ENCODE measurements at regions not wholly inside any gene's neighbourhood (a gene's known extent, or its start where the extent isn't known, plus 50 kb on each side); places are given as distances from the start of the nearest gene placed in this dataset.
"Not testable (repeated sequence)": the region's sequence is repeated elsewhere in the genome, so short reads cannot be mapped to it uniquely, and the experiment has no call there.

DNA sequence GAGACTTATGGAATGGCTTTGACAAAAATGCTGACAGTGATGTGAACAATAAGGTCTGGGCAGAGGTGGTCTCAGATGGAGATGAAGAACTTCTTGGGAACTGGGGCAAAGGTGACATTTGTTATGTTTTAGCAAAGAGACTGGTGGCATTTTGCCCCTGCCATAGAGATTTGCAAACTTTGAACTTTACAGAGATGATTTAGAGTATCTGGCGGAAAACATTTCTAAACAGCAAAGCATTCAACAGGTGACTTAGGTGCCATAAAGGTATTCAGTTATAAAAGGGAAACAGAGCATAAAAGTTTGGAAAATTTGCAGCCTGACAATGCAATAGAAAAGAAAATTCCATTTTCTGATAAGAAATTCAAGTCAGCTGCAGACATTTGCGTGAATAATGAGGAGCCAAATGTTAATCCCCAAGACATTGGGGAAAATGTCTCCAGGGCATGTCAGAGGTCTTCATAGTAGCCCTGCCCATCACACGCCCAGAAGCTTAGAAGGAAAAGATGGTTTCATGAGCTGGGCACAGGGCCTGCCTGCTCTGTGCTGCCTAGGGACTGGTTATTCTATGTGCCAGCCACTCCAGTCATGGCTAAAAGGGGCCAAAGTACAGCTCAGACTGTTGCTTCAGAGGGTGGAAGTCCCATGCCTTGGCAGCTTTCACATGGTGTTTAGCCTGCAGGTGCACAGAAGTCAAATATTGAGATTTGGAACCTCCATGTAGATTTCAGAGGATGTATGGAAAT is 782.2 kb downstream of the TRAM1L1 start:
- Mint-ChIP-seq H3K4me1 (ENCODE audit: low read depth, unreplicated experiment) (no peaks in the 10 kb centered on the region), H3K9me3 (ENCODE audit: unreplicated experiment) (no peaks in the 10 kb centered on the region), H3K36me3 (ENCODE audit: insufficient read depth, unreplicated experiment) (no peaks in the 10 kb centered on the region), H3K4me3 (ENCODE audit: unreplicated experiment) (no peak overlapping the region), H3K27me3 (ENCODE audit: insufficient read depth, unreplicated experiment) (no peaks in the 10 kb centered on the region), H3K27ac (ENCODE audit: unreplicated experiment) (no peak overlapping the region)
- POLR2A ChIA-PET = no interaction called here
- Histone ChIP-seq H3K9me3 (no peaks in the 10 kb centered on the region), H3K4me3 (ENCODE audit: low read depth, low read length) (no peak overlapping the region), H3K27me3 (replicated peaks; ENCODE audit: control insufficient read depth, insufficient read depth, low read length) (no peaks in the 10 kb centered on the region), H3K36me3 (ENCODE audit: control insufficient read depth, insufficient read depth, low read length) (no peaks in the 10 kb centered on the region), H3K4me1 (no peaks in the 10 kb centered on the region)
- intact Hi-C loops (cut with micrococcal nuclease; ENCODE audit: unreplicated experiment) = no loop called here
- CTCF ChIA-PET = no interaction called here
- BruUV-seq (replicated peaks) = no TSS peak
- TF ChIP-seq, protein P1, sequence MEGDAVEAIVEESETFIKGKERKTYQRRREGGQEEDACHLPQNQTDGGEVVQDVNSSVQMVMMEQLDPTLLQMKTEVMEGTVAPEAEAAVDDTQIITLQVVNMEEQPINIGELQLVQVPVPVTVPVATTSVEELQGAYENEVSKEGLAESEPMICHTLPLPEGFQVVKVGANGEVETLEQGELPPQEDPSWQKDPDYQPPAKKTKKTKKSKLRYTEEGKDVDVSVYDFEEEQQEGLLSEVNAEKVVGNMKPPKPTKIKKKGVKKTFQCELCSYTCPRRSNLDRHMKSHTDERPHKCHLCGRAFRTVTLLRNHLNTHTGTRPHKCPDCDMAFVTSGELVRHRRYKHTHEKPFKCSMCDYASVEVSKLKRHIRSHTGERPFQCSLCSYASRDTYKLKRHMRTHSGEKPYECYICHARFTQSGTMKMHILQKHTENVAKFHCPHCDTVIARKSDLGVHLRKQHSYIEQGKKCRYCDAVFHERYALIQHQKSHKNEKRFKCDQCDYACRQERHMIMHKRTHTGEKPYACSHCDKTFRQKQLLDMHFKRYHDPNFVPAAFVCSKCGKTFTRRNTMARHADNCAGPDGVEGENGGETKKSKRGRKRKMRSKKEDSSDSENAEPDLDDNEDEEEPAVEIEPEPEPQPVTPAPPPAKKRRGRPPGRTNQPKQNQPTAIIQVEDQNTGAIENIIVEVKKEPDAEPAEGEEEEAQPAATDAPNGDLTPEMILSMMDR (IDR thresholded peaks at IDR 0.05; ENCODE audit: insufficient read depth in 1 of 2, low read depth in 1 of 2, low read length in 1 of 2, severe bottlenecking in 1 of 2, unreplicated experiment in 1 of 2) = no peak
- DNase-seq = no peak

DNA sequence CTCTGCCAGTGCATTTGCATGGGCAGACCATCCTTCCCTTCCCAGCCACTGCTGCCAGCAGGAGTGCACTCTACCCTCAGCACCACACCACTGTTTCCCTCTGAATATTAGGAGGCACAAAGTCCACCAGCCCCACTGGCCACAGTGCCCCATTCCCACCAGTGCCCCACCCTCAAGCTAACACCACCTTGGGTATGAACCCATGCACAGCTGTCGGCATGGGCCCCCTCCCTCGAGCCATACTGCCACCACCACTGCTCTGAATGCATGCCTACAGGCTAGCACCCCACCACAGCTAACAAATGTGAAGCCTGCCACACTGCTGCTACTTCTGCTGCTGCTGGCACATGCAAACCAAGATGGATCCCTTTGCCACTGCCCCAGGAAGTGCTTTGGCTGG is 810.4 kb downstream of the TRAM1L1 start:
- Histone ChIP-seq H3K4me1 (no peaks in the 10 kb centered on the region), H3K9me3 (no peaks in the 10 kb centered on the region), H3K36me3 (ENCODE audit: control insufficient read depth, insufficient read depth, low read length) (no peaks in the 10 kb centered on the region), H3K27me3 (replicated peaks; ENCODE audit: control insufficient read depth, insufficient read depth, low read length) (no peaks in the 10 kb centered on the region), H3K4me3 (ENCODE audit: low read depth, low read length) (no peak overlapping the region)
- H3K9me3 Mint-ChIP-seq (ENCODE audit: unreplicated experiment) = no peaks in the 10 kb centered on the region
- BruUV-seq (replicated peaks) = no TSS peak
- no peak overlapping the region for H3K27ac Mint-ChIP-seq (ENCODE audit: unreplicated experiment)
- ChIA-PET POLR2A (no interaction called here), CTCF (no interaction called here)
- no peaks in the 10 kb centered on the region for H3K36me3 Mint-ChIP-seq (ENCODE audit: insufficient read depth, unreplicated experiment)
- DNase-seq = no peak
- intact Hi-C loops (cut with micrococcal nuclease; ENCODE audit: unreplicated experiment) = no loop called here
- TF ChIP-seq, protein P1 (IDR thresholded peaks at IDR 0.05; ENCODE audit: insufficient read depth in 1 of 2, low read depth in 1 of 2, low read length in 1 of 2, severe bottlenecking in 1 of 2, unreplicated experiment in 1 of 2) = no peak
- H3K4me1 Mint-ChIP-seq (ENCODE audit: low read depth, unreplicated experiment) = no peaks in the 10 kb centered on the region
- no peaks in the 10 kb centered on the region for H3K27me3 Mint-ChIP-seq (ENCODE audit: insufficient read depth, unreplicated experiment)
- no peak overlapping the region for H3K4me3 Mint-ChIP-seq (ENCODE audit: unreplicated experiment)

DNA sequence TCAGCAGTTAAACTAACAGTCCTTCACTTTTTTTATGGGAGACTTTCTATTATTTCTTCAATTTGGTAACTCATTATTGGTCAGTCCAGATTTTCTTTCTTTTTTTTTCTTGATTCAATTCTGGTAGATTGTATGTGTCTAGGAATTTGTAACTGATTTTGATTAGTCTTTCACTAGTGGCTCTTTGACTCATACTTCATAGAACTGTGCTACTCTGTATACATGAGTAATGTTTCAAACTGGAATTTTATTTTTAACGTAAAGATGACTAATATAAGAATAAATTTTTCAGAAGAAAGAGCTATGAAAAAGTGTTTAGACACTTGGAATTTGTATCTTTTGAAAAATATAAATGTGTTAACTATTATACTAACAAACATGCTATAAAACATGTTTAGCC is 813.0 kb downstream of the TRAM1L1 start:
- H3K36me3 Mint-ChIP-seq (ENCODE audit: insufficient read depth, unreplicated experiment) = no peaks in the 10 kb centered on the region
- CTCF ChIA-PET = no interaction called here

DNA sequence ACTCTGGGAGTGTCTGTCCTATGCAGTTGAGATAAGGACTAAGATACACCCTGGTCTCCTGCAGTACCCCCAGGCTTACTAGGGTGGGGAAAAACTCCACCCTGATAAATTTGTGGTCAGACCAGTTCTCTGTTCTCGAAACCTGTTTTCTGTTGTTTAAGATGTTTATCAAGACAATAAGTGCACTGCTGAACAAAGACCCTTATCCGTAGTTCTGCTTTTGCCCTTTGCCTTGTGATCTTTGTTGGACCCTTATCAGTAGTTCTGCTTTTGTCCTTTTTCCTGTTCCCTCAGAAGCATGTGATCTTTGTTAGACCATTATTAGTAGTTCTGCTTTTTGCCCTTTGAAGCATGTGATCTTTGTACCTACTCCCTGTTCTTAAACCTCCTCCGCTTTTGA is 824.4 kb downstream of the TRAM1L1 start:
- H3K27ac Mint-ChIP-seq (ENCODE audit: unreplicated experiment) = not testable (repeated sequence)

More for the DNA sequence above, 813.0 kb downstream of the TRAM1L1 start:
- H3K4me1 ChIP-seq = no peaks in the 10 kb centered on the region
- H3K9me3 Mint-ChIP-seq (ENCODE audit: unreplicated experiment) = no peaks in the 10 kb centered on the region
- H3K4me3 ChIP-seq (ENCODE audit: low read depth, low read length) = no peak overlapping the region
- H3K9me3 ChIP-seq = no peaks in the 10 kb centered on the region
- no peaks in the 10 kb centered on the region for H3K36me3 ChIP-seq (ENCODE audit: control insufficient read depth, insufficient read depth, low read length)
- BruUV-seq (replicated peaks) = no TSS peak
- no peak overlapping the region for H3K4me3 Mint-ChIP-seq (ENCODE audit: unreplicated experiment)
- TF ChIP-seq, protein P1 (IDR thresholded peaks at IDR 0.05; ENCODE audit: insufficient read depth in 1 of 2, low read depth in 1 of 2, low read length in 1 of 2, severe bottlenecking in 1 of 2, unreplicated experiment in 1 of 2) = no peak
- H3K27me3 Mint-ChIP-seq (ENCODE audit: insufficient read depth, unreplicated experiment) = no peaks in the 10 kb centered on the region
- no peak overlapping the region for H3K27ac Mint-ChIP-seq (ENCODE audit: unreplicated experiment)
- H3K4me1 Mint-ChIP-seq (ENCODE audit: low read depth, unreplicated experiment) = no peaks in the 10 kb centered on the region
- POLR2A ChIA-PET = no interaction called here
- no peaks in the 10 kb centered on the region for H3K27me3 ChIP-seq (replicated peaks; ENCODE audit: control insufficient read depth, insufficient read depth, low read length)
- intact Hi-C loops (cut with micrococcal nuclease; ENCODE audit: unreplicated experiment) = no loop called here
- DNase-seq = no peak

More for the DNA sequence above, 824.4 kb downstream of the TRAM1L1 start:
- H3K4me1 Mint-ChIP-seq (ENCODE audit: low read depth, unreplicated experiment); POLR2A ChIA-PET; H3K9me3 ChIP-seq; H3K4me3 ChIP-seq (ENCODE audit: low read depth, low read length); H3K36me3 Mint-ChIP-seq (ENCODE audit: insufficient read depth, unreplicated experiment); H3K27me3 ChIP-seq (replicated peaks; ENCODE audit: control insufficient read depth, insufficient read depth, low read length); CTCF ChIA-PET; H3K36me3 ChIP-seq (ENCODE audit: control insufficient read depth, insufficient read depth, low read length); H3K27me3 Mint-ChIP-seq (ENCODE audit: insufficient read depth, unreplicated experiment); H3K4me1 ChIP-seq; H3K4me3 Mint-ChIP-seq (ENCODE audit: unreplicated experiment); intact Hi-C loops (cut with micrococcal nuclease; ENCODE audit: unreplicated experiment); BruUV-seq (replicated peaks): not testable (repeated sequence)
- H3K9me3 Mint-ChIP-seq (ENCODE audit: unreplicated experiment) = peaks cover 19% of the 10 kb centered on the region
- DNase-seq = peak in 1 of 2 experiments; percentile 8
